ENCODE measurements at regions not wholly inside any gene's neighbourhood (a gene's known extent, or its start where the extent isn't known, plus 50 kb on each side); places are given as distances from the start of the nearest gene placed in this dataset.
"Not testable (repeated sequence)": the region's sequence is repeated elsewhere in the genome, so short reads cannot be mapped to it uniquely, and the experiment has no call there.

DNA sequence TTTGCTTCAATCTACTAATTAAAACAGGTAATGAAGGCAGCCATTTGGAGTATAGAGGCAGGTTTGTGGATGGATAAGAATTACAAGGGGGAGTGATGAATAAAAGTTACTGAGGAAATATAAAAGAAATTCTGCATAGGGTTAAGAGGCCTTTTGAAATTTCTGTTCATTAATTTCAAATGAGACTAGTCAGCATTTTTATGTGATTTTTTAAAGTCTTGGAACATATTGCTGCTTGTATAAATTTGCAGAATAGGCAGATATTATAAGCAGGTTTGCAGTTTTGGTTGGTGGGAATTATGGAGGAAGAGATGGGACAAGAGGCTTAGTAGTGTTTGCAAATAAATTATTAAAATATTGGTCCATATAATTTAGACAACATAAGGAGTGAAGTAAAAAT, 750.4 kb upstream of the AGA start:
- no peak for DNase-seq

DNA sequence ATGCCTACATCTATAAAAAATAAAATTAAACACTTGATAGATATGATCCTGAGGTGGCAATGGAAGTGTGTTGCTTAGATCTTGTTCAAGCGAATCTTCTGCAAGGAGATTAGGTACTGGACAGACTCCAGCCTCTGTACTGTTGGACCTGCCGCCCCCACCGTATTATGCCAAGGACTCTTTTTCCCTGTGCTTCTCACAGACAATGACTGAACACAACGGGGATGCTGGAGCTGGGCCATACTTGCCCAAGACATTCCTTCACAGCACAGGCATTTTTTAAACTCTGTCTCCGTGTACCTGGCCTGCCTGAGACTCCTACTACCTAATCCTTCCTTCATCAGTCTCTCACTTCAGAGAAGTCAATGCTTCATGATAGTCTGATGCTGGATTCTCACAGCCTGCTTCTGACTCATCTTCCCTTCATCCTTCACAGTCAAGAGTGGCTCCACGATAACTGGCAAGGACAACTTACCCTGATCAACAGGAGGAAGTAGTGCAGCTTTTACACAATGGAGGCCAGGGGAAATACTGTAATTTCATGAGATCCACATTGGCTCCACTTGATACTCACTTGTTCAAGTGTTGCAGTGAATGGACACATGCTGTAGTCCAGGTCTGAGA, 754.6 kb upstream of the AGA start:
- no peak for DNase-seq

DNA sequence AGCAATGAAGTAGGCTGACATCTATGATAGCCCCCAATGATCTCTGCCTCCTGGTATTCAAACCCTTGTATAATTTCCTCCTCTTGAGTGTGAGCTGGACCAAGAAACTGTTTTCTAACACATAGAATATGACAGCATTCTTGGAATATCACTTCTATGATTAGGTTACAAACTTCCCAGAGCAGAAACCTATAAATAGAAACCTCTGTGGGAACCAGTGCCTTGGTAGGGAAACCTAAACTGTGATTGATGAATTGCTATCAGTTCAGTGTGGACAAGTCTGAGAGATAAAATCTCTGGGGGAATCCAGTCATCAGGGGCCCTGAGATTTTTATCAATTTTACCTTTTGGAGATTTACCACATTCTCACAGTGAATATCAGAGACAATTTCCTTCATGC, 756.5 kb upstream of the AGA start:
- DNase-seq, result no peak

DNA sequence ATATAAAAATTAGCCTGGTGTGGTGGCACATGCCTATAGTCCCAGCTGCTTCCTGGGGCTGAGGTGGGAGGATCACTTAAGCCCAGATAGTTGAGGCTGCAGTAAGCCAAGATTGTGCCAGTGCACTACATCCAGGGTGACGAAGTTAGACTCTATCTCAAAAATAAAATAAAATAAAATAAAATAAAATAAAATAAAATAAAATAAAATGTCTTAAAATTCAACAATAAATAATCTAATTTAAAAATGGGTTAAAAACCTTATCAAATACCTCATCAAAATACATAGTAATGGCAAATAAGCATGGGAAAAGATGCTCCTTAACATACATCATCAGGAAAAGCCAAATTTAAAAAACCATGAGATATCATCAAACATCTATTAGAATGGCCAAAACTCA, 760.2 kb upstream of the AGA start:
- no peak for DNase-seq

DNA sequence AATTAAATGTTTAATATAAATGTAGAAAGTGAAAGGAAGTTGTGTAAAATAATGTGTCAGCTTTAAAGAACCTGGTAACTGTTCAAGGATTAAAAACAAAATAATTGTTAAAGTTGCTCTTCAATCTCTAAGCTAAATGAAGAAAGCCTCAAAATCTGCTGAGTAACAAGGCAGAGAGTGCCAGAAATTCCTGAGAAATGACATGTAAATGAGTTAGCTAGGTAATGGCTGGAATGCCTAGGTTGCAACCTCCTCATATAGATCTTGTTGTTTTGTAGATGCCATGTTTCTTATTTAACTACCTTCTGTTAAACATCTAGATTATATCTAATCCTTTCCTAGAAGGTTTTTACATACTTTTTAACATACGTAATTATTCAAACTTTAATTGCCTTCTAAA, 763.6 kb upstream of the AGA start:
- DNase-seq, result no peak

DNA sequence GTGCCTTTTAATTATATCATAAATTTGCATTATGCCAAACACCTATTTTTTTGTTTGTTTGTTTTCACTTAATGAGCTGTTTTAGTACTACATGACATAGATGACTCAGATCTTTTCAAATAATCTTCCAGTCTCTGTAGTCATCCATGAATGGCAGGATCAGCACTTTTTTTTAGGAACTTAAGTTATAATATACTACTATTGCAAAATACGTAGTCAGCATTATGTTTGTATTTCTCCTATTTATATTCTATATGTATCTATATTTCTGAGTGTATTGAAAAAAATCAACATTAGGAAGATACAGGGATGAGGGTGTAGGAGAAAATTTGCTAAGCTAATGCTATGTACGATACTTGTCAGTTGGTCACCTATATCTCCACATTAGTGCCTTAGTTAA, 773.1 kb upstream of the AGA start:
- no peak for DNase-seq

DNA sequence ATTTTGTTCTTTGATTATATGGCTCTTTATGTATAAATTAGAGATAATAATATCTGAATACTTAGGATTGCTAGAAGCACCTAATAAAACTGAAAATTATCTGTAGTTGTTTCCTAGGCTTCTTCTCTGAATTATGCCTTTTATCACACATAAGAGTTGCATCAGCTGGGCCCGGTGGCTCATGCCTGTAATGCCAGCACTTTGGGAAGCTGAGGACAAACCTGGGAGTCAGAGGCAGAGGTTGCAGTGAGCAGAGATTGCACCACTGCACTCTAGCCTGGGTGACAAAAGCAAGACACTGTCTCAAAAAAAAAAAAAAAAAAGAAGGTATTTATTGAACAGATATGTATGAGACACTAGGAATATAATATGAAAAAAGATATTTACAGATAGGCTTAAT, 773.5 kb upstream of the AGA start:
- DNase-seq, result no peak

DNA sequence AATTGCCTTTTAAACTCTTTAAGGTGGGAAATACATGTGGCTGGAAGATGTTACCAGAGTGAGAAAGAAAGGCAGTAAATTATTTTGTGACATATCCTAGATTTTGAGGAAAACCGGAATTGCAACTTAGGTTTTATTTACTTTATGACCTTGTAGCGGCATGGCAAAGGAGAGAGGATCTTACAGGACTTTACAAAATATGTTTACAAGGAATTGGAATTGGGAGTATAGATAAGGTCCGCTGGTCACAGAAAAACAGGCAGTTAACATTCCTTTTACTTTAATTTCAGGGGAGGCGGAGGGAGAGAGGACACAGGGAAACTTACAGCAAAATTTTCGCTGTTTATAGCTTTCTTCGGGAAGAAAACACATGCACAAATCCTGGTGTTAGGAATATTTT, 784.2 kb upstream of the AGA start:
- not testable (repeated sequence) for DNase-seq

DNA sequence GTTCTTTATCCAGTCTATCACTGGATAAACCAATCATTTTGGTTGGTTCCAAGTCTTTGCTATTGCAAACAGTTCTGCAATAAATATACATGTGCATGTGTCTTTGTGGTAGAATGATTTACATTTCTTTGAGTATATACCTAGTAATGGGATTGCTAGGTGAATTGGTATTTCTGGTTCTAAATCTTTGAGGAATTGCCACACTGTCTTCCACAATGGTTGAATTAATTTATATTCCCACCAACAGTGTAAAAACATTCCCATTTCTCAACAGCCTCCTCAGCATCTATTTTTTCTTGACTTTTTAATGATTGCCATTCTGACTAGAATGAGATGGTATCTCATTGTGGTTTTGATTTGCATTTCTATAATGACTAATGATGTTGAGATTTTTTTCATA, 791.7 kb upstream of the AGA start:
- DNase-seq, result no peak

DNA sequence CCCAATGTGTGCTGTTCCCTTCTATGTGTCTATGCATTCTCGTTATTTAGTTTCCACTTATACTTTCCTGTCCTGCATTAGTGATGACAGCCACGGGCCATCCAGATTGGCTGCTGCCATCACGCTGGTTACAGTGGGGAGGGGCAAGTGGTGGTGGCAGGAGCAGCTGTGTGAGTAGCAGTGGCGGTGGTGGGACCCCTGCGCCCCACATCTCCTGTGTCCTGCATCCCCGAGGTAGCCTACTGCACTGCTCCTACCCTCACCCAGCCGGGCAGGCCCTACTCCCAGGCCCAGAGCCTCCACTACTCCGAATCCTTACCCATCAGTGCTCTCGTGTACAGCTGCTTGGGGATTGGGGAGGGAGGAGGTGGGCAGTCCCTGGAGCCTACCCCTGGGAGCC, 798.7 kb upstream of the AGA start:
- no peak for DNase-seq

DNA sequence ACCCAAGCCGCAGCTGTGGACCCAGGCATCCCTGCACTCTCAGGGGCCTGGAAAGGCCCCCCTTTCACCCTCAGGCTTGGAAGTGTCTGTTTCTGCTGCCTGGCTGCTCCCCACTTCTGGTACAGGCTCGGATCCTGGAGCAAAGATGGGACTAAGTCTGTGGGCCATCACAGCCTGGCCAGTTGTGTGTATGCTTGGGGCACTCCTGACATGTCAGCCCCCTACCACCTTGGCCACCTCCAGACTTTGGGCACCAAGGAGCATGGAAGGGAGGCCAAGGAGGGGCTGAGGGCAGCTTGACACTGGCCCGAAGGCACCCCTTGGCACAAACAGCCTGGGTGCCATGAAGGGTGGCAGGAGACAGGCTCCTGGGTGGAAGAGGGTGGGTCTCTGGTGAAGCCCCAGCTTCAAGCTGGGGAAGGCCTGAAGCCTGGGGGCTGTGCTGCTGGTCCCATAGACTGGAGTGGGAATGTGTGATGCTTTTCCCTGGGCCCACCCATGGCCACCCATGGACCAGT, 799.4 kb upstream of the AGA start:
- no peak for DNase-seq

DNA sequence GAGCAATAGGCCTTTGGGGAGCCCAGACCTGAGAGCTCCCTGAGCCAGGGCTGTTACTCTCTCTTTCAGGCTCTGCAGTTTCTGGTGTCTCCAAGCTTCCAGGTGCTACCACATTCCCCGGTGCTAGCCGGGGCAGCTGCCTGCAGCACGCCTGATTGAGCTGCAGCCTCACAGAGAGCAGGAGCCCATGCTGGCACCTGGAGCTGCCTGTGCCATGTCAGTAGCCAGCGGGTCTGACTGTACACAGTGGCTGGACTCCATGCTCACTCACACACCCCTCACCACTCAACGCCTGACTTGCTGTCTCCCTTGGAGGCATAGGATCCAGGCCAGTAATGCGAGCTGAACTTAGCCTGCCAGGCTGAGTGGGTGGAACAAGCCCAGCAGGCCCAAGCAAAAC, 800.4 kb upstream of the AGA start:
- no peak for DNase-seq

DNA sequence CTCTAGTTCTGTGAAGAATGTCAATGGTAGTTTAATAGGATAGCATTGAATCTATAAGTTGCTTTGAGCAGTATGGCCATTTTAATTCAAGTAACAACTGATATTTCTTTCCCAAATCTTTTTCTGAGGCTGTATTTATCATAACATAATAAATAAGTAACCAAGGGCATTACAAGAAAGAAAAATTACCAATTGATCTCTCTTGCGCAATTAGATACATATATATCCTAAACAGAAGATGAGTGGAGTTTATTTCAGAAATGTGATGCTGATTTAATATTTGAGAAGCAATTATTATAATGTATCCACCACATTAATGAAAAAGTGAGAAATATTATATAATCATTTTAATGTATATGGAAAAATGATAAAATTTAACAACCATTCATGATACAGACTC, 802.5 kb upstream of the AGA start:
- DNase-seq, result no peak

DNA sequence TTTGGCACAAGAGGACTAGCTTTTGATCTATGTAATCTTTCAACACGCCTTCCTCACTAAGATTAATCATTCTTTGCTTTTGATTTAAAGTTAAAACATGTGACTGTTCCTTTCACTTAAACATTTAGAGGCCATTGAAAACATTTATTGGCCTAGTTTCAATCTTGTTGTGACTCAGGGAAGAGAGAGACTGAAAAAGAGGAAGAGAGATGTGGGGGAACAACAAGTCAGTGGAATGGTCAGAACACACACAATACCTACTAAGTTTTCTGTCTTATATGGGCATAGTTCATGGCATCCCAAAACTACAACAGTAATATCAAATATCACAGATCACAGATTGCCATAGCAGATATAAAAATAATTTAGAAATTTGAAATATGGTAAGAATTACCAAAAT, 812.9 kb upstream of the AGA start:
- DNase-seq, result no peak

DNA sequence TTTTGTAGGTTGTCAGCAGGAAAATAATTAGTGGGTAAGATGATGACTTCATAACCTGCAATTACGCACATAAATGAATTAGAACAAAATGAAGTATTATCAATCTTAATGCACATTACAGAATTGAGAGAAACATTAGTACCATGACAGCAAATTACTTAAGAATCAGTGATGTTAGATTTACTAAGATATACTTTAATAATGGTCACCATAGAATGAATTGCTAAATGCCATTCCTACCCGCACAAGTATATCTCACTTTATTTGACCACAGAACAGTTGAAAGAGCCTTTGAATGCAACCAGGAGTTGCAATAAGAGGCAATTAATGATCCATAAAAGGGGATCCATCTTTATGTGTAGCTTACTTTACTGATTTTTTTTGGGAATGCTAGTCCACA, 816.4 kb upstream of the AGA start:
- DNase-seq, result no peak

DNA sequence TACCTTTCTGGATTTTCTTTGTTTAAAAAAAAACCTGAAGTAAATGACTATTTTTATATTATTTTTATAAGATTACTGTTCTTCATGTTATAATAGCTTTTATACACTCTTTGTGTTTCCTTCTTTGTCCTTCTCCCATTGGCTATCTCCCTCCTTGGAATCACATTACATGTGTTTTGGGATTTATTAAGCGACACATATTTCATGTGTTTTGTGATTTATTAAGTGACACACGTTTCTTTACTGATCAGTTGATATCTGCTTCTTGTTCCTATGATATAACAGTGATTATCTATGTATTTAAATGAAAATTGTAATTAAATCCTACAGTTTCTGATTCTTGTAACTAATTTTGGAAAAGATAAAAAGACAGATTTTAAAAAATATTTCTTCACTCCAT, 817.3 kb upstream of the AGA start:
- DNase-seq, result no peak

DNA sequence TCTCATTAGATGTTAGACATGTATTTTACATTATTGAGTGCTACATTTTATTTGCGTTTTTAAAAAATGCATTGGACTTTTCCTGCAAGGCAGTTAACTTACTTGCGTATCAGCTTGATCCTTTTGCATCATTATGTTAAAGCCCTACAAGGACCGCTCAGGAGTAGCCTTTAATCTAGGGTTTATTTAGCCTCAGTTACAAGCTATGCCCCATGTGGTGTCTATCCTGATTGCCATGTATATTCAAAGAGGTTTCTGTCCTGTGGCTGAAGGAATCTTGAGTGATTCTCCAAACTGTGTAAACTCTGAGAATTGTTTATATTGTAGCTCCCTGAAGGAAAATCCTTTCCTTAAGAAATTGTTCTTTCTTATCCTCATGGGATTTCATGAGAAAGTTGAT, 821.8 kb upstream of the AGA start:
- no peak for DNase-seq

DNA sequence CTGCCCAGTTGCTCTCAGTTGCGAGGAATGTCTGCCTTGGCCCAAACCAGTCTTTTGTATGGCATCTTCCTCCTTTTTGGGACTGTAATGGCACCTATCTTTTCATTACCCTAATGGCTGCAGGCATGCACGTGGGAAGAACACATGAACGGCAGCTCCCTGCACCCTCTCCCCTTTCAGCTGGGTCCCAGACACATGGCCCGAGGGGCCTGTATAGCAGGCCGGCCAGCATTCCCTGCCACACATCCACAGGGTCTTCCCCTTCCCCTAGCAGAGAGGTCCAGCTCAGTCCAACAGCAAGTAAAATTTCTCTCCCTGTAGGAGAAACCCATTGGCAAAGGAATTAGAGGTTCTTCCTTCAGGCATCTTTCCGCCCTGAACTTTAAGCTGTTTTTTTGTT, 829.1 kb upstream of the AGA start:
- no peak for DNase-seq

DNA sequence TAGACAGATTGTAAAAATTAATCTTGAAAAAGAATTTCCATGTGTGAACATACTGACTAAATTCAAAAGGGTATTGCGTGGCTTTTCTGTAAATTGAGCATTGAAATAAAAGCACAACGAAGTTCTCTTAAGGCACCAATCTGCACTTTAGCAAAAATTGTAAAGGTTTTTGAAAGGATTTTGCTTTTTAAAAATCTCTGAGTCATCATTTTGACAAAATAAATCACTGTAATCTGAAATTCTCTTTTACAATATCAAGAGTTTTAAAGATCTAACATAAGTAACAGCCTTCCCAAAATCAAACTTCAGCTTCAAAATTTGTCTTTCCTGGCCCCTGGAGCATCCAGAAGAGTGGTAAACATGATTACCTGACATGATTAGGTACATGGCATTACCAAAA, 830.9 kb upstream of the AGA start:
- DNase-seq, result no peak

DNA sequence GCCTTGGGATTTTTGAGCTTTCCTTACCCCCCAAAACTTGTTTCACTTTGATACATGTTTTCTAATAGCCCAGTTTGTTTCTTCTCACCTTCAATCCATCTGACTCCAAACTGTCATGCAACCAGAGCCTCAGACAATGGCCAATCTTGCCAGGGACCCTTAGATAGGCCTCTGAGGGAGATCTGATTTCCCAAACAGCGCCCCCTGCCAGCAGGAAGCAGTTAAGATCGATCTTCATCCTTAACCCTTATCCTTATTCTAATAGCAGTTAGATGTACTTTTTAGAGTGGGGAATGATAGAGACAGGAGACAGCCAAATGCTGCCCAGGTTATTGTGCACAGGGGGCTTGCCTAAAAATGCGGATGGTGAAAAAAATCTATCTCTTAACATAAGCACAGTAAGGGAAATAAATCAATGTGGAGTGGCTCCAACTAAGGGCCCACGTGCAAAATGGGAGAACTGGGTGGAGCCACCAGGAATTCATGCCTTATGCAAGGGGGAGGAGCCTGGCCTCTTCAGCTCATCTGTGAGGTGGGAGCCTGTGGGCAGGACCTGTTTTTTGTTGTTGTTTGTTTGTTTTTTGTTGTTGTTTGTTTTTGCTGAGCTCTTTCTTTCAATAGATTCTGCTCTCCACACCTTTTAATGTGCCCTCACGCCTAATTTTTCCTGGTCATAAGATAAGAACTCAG, 833.6 kb upstream of the AGA start:
- no peak for DNase-seq

DNA sequence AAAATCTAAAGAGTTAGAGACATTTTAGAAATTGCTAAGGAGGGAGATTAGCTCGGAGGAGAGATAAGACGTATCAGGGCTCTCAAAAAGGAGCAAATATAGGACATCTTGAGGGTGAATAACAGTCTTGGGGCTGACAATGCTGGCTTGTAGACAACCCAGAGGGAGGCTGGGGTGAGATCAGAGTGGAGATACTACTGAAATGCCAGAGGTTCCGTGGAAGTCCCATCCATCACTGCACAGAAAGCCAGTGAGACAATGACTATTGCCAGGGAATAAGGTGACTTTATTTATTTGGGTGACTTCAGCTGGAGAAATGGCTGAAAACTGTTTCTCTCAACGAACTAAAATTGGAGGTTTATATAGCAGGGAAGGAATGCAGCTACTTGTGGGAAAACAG, 838.1 kb upstream of the AGA start:
- no peak for DNase-seq

DNA sequence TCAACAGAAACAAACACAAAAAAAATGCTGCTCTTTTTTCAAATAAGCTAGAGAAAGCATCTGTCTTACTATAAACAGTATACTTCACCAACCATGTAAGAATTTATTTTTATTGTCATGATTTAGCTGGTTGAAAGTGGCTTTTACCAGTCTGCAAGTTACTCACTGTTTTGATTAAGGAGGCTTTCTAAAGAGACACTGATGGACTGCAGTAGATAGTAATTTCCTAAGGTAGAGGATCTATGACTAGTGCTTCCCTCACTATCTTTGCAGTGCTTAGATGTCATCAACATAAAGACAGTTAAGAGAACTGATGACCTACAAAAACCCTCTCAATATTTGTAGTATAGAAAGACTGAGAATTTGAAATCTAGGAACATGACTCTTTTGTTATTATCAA, 846.2 kb upstream of the AGA start:
- no peak for DNase-seq

DNA sequence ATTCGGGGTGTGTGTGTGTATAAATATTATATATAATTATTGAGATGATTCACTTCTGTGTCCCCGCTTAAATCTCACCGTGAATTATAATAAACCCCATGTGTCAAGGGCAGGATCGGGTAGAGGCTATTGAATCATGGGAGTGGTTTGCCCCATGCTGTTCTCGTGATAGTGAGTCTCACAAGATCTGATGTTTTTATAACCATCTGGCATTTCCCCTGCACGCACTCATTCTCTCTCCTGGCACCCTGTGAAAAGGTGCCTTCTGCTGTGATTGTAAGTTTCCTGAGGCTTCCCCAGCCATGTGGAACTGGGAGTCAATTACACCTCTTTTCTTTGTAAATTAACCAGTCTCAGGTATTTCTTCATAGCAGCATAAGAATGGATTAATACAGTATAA, 851.4 kb upstream of the AGA start:
- no peak for DNase-seq

DNA sequence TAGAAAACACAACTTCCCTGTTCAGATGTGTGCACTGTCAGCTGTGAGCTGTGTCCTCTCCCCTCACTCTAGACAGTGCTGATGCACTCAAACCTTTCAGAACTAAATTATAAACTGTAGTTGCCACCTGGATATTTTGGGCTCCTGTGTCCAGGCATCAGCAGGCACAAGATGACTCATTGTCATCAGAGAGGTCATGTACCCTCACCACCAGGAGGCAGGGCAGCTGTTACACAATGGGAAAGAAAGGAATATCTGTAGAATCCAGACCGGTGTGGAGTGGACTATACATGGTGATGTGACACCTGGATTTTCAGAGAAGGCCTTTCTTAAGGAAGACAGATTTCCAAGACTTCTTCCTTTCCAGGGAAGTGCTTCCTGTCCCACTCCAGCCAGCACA, 854.4 kb upstream of the AGA start:
- DNase-seq, result no peak

DNA sequence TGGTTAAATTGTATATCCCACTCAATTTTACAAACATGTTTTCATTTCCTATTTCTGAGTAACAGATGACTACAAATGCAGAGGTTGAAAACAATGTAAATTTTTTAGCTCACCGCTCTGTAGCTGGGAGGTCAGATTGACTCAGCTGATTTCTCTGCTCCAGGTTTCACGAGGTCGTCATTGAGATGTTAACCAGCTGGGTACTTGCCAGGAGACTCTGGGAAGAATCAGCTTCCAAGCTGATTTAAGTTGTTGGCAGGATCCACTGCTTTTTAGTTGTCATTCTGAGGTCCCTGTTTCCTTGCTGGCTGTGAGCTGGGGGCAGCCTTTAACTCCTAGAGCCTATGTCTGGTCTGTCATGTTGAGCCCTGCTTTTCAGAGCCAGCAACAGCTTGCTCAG, 864.3 kb upstream of the AGA start:
- DNase-seq, result no peak

Measured in CD4-positive, alpha-beta T cell treated with Interleukin-4 for 1 hour (primary cell).